HK-2 (cell line): ENCODE measurements at regions not wholly inside any gene's neighbourhood (a gene's known extent, or its start where the extent isn't known, plus 50 kb on each side); places are given as distances from the start of the nearest gene placed in this dataset.

Experiments
- DNase-seq: peaks from one replicate; pipeline ENCODE4 v3.0.0-alpha.2; 2018; ENCODE audit not compliant: unreplicated experiment

DNA sequence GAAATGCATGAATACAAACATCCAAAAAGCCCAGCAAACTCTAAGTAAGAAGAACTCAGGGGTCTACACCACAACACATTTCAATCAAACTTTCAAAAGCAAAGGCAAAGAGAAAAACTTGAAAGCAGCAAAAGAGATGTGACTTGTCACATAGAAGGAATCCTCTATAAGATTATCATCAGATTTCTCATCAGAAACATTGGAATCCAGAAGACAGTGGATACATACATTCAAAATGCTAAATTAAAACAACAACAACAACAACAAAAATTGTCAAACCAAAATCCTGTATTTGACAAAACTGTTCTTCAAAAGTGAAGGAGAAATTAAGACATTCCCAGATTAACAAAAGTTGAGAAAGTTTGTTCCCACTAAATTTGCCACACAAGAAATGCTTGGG, 362.7 kb downstream of the ZNF608 start:
- DNase-seq, result no peak

DNA sequence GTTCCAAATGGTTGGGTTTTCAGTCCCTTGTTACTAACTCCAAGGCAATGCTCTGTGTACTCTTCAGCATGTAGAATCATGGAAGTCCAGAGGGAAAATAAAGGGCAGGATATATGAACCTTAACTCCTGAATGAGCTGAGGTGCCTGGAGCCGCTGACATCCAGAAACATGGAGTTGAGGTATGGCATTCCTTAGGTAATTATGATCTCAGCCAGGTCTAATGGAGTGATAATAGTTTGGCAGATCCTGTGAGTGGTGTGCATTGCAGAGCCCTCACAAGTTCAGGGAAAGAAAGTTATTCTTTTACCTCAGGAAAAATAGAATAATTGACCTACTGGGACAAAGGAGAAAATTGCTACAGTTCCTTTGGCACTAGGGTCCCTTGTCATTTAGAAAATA, 369.1 kb downstream of the ZNF608 start:
- DNase-seq, result no peak

- no peak for DNase-seq
These were observed 372.6 kb downstream of the ZNF608 start for GRCh38 chr5:124373883-124374282.

- DNase-seq, result no peak
These were observed 374.0 kb downstream of the ZNF608 start for GRCh38 chr5:124372457-124372856.

- no peak for DNase-seq
These were observed 375.2 kb downstream of the ZNF608 start for GRCh38 chr5:124371111-124371706.

GRCh38 chr5:124370601-124371000, 375.8 kb downstream of the ZNF608 start:
- DNase-seq, result no peak

- no peak for DNase-seq
These were observed 381.1 kb downstream of the ZNF608 start for GRCh38 chr5:124365361-124365801.

GRCh38 chr5:124355928-124356327, 390.5 kb downstream of the ZNF608 start:
- no peak for DNase-seq

DNA sequence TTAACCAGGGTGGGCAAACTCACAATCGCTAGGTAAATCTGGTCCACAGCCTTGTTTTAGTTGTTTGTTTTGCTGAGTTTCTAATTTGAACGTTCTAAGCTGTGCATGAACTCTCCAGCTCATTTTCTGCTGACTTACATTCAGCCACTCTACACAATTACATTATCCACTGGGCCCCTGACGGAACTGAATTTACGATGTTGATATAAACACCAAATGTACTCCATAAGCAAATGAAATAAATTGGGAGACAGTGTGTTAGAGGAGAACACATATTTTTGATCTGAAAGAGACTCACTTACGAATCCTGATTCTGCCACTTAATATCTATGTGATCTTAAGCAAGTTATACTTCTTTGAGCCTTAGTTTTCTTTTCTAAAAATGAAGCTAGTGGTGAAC, 393.4 kb downstream of the ZNF608 start:
- DNase-seq, result no peak

- DNase-seq, result no peak
These were observed 394.1 kb downstream of the ZNF608 start for GRCh38 chr5:124352312-124352711.

DNA sequence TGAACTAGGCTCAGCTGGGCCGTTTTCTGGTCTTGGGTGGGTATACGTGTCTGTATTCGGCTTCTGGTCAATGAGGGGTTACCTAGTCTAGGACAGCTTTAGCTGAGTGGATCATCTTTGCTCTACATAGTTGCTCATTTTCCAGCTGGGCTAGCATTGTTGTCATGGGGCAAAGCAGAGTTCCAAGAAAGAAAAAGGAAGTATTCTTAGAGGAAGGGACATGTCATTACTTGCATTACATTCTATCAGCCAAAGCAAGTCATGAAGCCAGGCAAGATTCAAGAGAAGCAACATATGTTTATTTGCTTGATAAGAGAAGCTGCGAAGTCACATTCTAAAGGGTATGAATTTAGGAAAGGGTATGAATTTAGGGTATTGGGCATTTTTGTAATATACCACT, 396.5 kb downstream of the ZNF608 start:
- no peak for DNase-seq

DNA sequence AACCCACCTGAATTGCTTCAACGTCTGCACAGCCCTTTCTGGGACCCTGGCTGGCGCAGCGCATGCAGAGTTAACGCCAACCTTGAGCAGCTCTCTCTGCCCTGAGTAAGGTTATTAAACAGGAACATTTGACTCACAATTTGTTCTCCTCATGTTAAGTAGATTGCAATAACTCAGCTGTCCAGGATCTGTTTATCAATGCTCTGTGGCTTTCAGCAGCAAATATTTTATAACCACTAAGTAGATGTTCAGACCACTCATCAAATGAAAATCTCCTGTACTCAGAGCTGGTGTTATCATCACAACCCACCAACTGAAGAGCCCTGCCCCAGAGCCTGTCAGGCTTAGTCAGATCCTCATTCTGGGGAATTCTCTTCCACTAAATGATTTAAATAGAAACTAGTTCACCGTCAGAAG, 403.0 kb downstream of the ZNF608 start:
- peak; percentile 28 for DNase-seq

GRCh38 chr5:124342986-124343385, 403.5 kb downstream of the ZNF608 start:
- DNase-seq, result no peak

DNA sequence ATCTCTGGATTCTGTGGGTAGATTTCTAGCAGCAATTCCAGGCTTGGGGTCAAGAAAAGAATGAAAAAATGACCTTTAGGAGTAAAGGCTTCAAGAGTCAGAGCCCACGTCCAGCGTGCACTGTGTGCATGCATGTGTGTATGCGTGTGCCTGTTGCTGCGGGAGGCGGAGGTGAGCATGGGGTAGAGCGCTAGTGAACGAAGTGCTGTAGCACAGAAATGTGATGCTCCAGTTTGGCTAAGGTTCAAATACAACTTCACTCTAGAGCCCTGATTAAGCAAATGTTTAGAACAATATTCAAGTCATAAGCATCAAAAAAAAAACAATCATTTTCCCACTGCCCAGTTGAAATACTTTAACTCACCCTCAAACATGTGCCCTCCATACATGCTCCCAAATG, 403.9 kb downstream of the ZNF608 start:
- no peak for DNase-seq

DNA sequence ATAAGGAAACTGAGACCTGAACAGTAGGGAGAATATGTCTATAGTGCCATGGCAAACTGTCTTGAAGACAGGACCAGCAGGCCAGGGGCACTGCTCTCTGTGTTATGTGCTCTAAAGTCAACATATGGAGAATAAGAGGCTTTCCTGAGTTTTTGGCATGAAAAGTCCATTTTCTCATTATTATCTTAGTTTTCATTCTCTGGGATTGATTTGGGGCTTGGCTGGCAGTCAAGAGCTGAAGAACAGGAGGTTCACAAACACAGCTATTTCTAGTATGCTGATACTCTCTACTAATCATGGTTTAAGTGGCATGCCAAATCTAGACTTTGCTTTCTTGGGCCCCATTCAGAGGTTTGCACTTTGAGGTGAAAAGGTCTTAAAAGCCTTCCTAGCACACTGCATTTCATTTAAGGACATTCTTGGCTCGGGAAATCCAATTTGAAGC, 404.4 kb downstream of the ZNF608 start:
- no peak for DNase-seq

DNA sequence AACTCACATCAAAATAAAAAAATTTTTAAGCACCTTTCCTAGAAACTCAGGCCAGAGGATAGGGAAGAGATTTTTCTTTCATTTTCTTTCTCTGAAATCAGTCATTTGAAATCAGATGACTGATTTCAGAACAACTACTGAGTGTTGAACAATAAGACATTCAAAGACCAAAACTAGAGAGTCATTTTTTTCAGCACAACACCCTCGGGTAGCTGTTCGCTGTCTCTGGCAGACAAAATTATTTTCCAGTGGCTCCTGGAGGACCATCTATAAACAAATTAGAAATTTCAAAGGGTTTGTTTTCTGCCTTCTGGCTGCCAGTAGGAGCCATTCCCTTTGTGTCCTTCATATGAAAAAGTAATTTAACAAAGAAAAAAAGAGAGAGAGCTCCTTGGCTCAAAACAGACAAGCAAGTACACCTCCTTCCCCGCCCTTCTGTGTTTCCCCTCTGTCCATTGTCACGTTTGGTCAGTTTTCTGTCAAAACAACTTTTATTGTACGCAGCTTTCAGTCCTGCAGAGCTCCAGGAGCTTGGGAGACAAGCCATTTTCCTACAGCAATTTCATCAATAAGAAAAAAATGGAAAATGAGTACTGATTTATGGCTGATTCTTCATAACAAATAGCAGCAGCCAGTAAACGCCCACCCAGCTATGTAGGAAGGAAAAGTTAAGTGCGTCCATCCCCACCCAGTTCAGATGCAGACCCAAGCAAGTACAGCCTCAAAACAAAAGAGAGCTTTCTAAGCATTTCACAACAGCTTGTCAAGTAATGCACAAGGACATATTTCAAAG, 405.2 kb downstream of the ZNF608 start:
- no peak for DNase-seq

DNA sequence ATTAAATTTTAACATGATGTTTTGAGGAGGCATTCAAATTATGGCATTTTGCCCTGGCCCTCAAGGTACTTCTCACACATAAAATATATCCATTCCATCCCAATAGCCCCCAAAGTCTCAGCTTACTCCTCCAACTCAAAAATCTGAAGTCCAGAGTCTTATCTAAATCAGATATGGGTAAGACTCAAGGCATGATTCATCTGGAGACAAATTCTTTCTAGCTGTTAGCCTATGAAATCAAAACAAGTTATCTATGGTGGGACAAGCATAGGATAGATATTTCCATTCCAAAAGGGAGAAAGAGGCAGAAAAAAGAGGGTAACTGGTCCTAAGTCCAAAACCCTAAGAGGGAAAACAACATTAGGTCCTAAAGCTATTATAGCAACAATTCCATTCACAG, 408.4 kb downstream of the ZNF608 start:
- DNase-seq, result no peak

- DNase-seq, result no peak
These were observed 413.0 kb downstream of the ZNF608 start for GRCh38 chr5:124333298-124333979.

- no peak for DNase-seq
These were observed 414.2 kb downstream of the ZNF608 start for GRCh38 chr5:124332273-124332672.

DNA sequence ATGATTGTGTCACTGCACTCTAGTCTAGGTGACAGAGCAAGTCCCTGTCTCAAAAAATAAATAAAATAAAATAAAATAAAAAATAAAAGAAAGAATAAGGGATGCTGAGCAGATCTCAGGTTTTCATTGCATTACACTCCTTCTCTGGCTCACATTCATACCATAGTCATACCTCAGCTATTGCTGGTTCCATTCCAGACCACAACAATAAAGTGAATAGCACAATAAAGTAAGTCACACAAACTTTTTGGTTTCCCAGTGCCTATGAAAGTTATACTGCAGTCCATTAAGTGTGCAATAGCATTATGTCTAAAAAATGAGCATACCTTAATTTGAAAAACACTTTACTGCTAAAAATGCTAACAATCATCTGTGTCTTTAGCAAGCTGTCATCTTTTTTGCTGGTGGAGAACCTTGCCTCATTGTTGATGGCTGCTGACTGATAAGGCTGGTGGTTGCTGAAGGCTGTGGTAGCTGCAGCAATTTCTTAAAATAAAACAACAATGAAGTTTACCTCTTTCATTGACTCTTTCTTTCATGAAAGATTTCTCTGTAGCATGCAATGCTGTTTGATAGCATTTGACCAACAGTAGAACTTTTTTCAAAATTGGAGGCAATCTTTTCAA, 415.7 kb downstream of the ZNF608 start:
- no peak for DNase-seq

DNA sequence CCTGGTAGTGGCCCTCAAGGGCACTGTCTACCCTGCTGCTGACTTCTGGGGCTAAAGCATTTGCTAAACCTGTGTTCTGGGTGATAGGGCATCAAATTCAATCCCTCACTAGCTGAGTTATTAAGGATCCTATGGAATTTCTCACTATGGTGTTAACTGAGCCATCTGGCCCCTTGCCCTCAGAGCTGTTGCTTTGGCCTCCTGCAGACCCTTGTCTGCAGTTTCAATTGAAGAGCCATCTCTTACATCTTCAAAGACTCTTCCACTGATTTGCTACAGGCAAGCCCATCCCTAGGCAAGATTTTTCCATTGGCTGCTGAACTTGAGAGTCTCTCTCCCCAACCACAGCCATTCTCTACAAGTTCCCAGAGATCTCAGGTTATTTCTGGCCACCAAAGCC, 418.2 kb downstream of the ZNF608 start:
- DNase-seq, result no peak

DNA sequence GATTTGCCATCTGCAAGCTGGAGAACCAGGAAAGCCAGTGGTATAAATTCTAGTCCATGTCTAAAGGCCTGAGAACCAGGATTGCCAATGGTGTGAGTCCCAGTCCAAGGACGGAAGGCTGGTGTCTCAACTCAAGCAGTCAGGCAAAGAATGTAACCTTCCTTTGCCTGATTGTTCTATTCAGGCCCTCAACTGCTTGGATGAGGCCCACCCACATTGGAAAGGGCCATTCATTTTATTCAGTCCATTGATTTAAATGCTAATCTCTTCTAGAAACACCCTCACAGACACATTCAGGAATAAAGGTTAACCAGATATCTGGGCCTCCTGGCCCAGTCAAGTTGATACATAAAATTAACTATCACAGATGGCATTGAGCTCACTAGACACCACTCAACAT, 427.8 kb downstream of the ZNF608 start:
- DNase-seq, result no peak
